ENCODE measurements at regions not wholly inside any gene's neighbourhood (a gene's known extent, or its start where the extent isn't known, plus 50 kb on each side); places are given as distances from the start of the nearest gene placed in this dataset.
"Not testable (repeated sequence)": the region's sequence is repeated elsewhere in the genome, so short reads cannot be mapped to it uniquely, and the experiment has no call there.

DNA sequence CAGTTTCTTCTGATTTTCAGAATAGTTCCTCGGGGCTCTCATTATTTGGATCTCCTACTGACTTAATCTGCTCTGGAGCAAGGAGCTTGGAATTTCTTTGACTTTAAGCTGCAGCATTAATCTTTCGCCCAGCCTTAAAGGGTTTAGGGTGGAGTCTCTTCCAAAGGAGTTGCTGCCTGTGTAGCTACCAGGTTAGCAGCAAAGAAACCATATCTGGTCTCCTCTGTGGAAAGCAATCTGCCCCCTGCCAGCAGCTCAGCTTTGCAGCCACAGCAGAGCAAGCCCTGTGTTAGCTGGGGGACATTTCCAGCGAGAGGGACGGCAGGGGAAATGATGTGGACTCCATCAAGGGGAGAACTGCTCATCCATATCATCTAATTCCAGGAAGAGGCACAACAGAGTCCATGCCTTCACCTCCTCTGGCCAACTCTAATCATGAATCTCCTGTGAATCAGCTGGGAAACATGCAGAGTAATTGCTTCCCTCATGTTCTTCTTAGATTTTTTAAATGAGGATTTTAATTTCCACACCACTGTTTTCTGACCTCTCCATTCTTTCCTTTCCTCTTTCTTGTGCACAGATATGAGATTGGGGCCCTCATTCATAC is 827.6 kb upstream of the CA10 start:
- Mint-ChIP-seq H3K4me1 (ENCODE audit: low read depth) (no peaks in the 10 kb centered on the region), H3K4me3 (ENCODE audit: unreplicated experiment) (no peak overlapping the region), H3K27ac (ENCODE audit: unreplicated experiment) (no peak overlapping the region), H3K36me3 (ENCODE audit: low read depth) (no peaks in the 10 kb centered on the region), H3K27me3 (ENCODE audit: low read depth) (peaks cover 5% of the 10 kb centered on the region), H3K9me3 (ENCODE audit: low read depth) (no peaks in the 10 kb centered on the region)
- TF ChIP-seq, protein P1, sequence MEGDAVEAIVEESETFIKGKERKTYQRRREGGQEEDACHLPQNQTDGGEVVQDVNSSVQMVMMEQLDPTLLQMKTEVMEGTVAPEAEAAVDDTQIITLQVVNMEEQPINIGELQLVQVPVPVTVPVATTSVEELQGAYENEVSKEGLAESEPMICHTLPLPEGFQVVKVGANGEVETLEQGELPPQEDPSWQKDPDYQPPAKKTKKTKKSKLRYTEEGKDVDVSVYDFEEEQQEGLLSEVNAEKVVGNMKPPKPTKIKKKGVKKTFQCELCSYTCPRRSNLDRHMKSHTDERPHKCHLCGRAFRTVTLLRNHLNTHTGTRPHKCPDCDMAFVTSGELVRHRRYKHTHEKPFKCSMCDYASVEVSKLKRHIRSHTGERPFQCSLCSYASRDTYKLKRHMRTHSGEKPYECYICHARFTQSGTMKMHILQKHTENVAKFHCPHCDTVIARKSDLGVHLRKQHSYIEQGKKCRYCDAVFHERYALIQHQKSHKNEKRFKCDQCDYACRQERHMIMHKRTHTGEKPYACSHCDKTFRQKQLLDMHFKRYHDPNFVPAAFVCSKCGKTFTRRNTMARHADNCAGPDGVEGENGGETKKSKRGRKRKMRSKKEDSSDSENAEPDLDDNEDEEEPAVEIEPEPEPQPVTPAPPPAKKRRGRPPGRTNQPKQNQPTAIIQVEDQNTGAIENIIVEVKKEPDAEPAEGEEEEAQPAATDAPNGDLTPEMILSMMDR (IDR thresholded peaks at IDR 0.05): no peak
- no peak for DNase-seq (ENCODE audit: low spot score)

DNA sequence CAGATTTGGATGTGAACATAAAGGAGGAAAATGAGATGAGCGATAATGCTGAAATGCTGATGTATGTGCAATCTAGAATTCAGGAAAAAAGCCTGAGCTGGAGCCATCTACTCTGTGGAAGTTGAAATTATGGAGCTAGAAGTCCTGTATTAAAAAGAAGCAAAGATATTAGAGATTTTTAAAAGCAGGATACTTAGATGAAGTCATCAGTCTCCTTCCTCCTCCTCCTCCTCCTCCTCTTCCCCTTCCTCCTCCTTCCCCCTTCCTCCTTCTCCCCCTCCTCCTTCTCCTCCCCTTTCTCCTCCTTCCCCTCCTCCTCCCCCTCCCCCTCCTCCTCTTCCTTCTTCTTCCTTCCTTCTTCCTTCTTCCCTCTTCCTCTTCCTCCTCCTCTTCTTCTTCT is 823.8 kb upstream of the CA10 start:
- H3K36me3 Mint-ChIP-seq (ENCODE audit: low read depth): no peaks in the 10 kb centered on the region
- H3K27me3 Mint-ChIP-seq (ENCODE audit: low read depth): peaks cover 5% of the 10 kb centered on the region
- no peak overlapping the region for H3K27ac Mint-ChIP-seq (ENCODE audit: unreplicated experiment)
- no peak overlapping the region for H3K4me3 Mint-ChIP-seq (ENCODE audit: unreplicated experiment)
- no peaks in the 10 kb centered on the region for H3K9me3 Mint-ChIP-seq (ENCODE audit: low read depth)
- no peaks in the 10 kb centered on the region for H3K4me1 Mint-ChIP-seq (ENCODE audit: low read depth)
- DNase-seq (ENCODE audit: low spot score): no peak
- TF ChIP-seq, protein P1 (IDR thresholded peaks at IDR 0.05): no peak

DNA sequence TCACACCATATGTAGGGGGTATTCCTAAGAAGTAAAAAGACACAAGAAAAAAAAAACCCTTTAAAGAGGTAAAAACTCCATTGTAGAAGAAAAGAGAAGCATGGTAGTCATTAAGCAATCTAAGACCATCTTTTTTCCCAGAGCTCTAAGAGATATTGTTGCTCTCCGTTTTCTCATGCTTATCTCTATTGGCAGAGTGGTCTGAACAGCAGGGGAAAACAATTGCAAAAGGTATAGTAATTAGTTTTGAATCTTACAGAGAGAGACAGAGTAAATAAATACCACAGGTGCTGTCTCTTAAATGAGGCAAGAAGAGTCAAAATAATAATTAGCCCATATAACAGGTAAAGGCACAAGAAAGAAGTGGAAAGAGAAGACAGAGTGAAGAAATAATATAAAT is 821.4 kb upstream of the CA10 start:
- no peak for DNase-seq (ENCODE audit: low spot score)
- TF ChIP-seq, protein P1 (IDR thresholded peaks at IDR 0.05): no peak
- Mint-ChIP-seq H3K4me3 (ENCODE audit: unreplicated experiment) (no peak overlapping the region), H3K4me1 (ENCODE audit: low read depth) (no peaks in the 10 kb centered on the region), H3K27ac (ENCODE audit: unreplicated experiment) (no peak overlapping the region), H3K36me3 (ENCODE audit: low read depth) (no peaks in the 10 kb centered on the region), H3K9me3 (ENCODE audit: low read depth) (no peaks in the 10 kb centered on the region), H3K27me3 (ENCODE audit: low read depth) (peaks cover 5% of the 10 kb centered on the region)

DNA sequence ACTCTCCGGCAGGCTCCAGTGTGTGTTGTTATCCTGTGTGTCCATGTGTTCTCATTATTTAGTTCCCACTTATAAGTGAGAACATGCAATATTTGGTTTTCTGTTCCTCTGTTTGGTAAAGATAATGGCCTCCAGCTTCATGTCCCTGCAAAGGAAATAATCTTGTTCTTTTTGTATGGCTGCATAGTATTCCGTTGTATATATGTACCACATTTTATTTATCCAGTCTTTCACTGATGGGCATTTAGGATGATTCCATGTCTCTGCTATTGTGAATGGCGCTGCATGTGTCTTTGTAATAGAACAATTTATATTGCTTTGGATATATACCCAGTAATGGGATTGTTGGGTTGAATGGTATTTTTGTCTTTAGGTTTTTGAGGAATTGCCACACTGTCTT is 807.3 kb upstream of the CA10 start:
- TF ChIP-seq, protein P1 (IDR thresholded peaks at IDR 0.05): no peak
- Mint-ChIP-seq H3K27ac (ENCODE audit: unreplicated experiment) (no peak overlapping the region), H3K9me3 (ENCODE audit: low read depth) (no peaks in the 10 kb centered on the region)

DNA sequence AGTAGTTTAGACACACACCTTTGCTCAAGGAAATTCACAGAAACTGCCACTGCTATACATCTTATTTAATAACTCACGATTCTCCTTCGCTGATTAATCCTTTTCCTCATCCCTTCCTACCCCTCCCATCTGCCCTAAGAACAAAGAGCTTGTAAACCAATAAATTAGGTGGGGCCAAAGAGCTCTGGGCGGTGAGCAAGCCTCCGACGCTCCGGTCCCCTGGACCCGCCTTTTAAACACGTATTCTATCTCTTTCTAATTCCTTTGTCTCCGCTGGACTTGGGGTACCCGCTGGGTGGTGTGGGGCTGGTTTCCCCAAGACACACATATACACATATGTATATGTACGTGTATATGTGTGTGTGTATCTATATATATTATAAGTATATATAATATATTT is 803.2 kb upstream of the CA10 start:
- not testable (repeated sequence) for H3K9me3 Mint-ChIP-seq (ENCODE audit: low read depth); DNase-seq (ENCODE audit: low spot score); H3K27me3 Mint-ChIP-seq (ENCODE audit: low read depth); H3K27ac Mint-ChIP-seq (ENCODE audit: unreplicated experiment); H3K36me3 Mint-ChIP-seq (ENCODE audit: low read depth); H3K4me3 Mint-ChIP-seq (ENCODE audit: unreplicated experiment); H3K4me1 Mint-ChIP-seq (ENCODE audit: low read depth)

More for the DNA sequence above, 807.3 kb upstream of the CA10 start:
- Mint-ChIP-seq H3K36me3 (ENCODE audit: low read depth) (no peaks in the 10 kb centered on the region), H3K4me1 (ENCODE audit: low read depth) (no peaks in the 10 kb centered on the region), H3K4me3 (ENCODE audit: unreplicated experiment) (no peak overlapping the region), H3K27me3 (ENCODE audit: low read depth) (no peaks in the 10 kb centered on the region)
- DNase-seq (ENCODE audit: low spot score): no peak

DNA sequence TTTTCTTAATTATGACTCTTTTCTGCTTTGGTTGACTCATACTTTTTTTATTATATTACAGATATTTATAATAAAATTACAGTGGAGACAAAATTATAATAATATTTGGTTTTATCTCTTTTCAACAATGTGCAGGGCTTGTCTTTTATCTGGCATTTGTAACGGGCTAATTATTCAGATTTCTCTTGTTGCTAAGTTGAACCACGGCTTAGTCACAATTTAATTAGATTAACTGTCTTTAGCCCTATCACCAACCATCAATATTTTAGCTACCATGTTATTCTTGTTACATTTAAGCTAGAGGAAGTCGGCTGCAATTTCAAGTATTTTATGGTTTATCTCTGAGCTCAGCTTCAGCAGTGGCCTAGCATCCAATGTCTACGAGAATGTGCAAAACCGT is 798.9 kb upstream of the CA10 start:
- no peaks in the 10 kb centered on the region for H3K36me3 Mint-ChIP-seq (ENCODE audit: low read depth)
- H3K4me3 Mint-ChIP-seq (ENCODE audit: unreplicated experiment): no peak overlapping the region
- no peaks in the 10 kb centered on the region for H3K27me3 Mint-ChIP-seq (ENCODE audit: low read depth)
- H3K9me3 Mint-ChIP-seq (ENCODE audit: low read depth): no peaks in the 10 kb centered on the region
- TF ChIP-seq, protein P1 (IDR thresholded peaks at IDR 0.05): no peak
- DNase-seq (ENCODE audit: low spot score): no peak
- H3K4me1 Mint-ChIP-seq (ENCODE audit: low read depth): no peaks in the 10 kb centered on the region
- no peak overlapping the region for H3K27ac Mint-ChIP-seq (ENCODE audit: unreplicated experiment)

Measured in chondrocyte (in vitro differentiated cells).